ENCODE measurements at regions not wholly inside any gene's neighbourhood (a gene's known extent, or its start where the extent isn't known, plus 50 kb on each side); places are given as distances from the start of the nearest gene placed in this dataset.

DNA sequence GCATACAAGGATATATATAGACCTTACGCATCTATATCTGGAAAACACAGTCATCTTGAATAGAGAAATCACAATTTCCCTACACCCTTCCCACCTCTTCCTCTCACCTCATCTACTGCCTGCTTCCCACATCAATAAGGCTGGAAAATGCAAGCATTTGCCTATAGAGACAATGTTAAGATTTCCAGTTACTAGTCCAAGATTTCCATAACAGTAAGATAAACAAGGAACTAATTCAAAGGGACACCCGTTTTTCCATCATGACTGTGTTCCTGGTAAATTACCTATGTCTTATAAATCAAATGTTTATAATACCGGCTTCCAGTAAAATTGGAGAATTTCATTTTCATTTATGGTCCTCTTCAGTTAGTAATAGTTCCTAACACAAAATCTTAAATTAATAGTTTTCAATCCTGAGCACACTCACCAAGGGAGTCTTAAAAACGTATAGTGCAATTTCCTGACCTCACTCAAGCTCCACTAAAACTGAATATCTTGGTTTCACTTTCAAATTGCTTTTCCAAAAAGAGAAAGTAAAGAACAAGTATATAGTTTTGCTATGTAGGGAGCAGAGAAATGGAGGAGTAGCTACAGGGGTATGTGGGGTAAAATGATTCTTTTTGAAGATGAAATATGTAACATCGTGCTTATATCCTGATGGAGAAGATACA lies 398.7 kb downstream of the PLPP3 start:
- ATAC-seq, result no peak

DNA sequence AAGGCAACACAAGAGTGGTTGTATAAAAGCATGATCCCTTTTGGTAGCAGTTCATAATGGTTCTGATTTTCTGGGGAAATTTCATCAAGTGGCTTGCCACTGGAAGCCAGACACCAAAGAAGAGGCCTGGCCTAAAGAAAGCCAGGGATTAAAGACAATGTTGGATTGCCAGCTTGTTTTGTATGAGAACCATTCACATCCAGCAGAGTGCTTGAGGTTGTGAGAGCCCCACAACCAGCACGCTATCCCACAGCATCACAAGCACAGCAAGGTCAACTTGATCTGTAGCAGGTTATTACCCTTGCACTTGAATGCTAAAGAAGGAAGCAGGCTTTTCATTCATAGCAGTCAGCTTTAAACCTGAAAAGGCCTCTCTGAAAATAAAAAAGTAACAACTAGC lies 399.8 kb downstream of the PLPP3 start:
- no peak for ATAC-seq

DNA sequence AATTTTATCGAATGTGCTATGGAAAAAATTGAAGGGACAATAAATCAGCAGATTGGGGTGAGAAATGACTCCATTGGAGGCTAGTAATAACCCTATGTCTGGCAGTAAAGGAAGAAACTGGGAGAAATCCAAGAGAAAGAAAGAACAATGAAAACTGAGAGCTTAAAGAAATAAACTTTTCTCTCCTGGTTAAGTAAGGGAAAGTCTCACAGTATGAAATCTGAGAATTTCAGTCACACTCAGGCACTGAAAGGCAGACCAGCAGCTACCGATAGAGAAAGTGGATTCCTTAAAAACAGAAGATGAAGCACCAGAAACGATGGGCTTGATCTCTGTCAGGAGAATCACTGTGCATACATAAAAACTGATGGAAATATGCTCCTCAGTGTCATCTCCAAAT lies 404.2 kb downstream of the PLPP3 start:
- ATAC-seq, result no peak

DNA sequence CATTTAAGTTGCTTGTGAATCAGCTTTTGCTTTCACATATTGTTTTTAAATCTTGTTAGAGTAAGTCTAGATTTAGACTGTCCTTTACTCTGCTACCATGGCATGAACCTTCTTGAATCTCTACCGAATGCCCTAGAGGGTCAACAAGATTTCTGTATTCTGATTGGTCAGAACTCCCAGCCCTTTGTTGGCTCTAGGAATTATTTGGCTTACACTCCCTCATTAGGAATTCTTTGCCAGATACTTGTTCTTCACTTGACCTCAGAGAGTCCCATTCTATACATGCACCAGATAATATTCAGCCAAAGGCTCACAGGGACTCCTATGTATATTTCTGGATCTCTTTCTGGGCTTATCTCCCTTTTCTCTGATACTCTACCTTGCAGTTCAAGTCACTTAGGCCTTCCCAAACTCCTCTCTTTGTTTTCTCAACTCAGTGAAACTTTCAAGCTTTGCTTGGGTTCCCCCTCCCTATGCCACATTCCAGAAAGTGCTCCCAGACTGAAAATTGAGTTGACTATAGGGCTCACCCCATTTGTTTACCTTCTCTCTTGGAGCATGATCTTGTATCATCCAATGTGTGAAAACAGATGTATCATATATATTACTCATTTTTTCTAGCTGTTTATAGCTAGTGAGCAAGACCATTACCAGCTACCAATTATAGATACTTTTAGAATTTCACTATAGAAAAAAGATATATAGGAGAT lies 405.0 kb downstream of the PLPP3 start:
- ATAC-seq, result no peak

DNA sequence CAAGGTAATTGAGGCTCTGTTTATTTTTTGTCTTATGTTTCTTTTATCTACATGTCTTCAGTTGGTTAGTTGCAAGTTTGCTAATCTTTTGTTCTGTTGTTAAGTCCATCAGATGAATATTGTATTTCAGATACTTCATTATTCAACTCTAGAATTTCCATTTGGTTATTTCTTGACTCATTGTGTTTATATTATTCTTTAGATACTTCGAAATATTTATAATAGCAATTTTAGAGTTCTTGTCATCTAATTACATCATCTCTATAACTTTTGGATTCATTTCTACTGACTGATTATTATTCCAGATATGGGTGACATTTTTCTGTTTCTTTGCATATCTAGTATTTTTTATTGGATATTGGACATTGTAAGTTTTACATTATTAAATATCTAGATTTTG lies 405.6 kb downstream of the PLPP3 start:
- no peak for ATAC-seq

DNA sequence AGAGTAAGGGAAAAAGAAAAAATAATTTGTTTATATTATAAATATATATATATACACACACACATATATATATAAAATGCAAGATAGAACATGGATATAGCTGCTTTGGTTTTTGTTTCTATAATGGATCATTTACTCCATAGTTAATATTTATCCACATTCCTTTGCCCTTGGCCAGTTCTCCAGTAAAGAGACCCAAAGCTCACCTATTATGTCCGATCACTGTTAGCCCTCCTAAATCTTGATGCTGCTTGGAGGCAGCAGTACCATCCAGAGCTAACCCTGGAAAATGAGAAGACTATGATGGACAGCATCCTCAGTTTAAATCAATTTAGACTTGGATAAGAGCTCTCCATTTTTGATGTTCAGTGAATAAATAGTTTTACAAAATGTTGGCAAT lies 407.7 kb downstream of the PLPP3 start:
- ATAC-seq, result no peak

DNA sequence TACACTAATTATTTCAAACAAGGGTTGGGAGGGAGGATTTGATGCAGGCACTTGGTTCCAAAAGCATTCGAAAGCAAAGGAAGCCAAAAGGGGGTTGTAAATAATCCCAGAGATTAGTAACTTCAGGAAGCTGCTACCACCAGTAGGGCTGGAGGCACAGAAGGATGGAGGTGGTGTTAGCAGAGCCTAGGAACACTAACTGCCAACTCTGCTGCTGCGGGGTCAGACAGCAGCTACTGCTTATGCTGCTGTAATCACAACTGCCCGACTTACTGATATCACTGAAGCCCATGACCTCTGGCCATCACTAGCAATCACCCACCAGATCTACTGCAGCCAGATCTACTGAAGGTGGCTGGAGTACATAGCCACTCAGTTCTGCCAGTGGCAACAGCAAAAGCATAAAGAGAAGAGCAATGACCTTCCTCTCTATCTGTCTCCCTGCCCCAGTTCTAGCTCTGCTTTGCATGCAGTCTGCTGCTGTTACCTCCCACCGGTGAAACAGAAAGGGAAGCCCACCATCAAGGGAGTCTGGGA lies 408.5 kb downstream of the PLPP3 start:
- no peak for ATAC-seq

DNA sequence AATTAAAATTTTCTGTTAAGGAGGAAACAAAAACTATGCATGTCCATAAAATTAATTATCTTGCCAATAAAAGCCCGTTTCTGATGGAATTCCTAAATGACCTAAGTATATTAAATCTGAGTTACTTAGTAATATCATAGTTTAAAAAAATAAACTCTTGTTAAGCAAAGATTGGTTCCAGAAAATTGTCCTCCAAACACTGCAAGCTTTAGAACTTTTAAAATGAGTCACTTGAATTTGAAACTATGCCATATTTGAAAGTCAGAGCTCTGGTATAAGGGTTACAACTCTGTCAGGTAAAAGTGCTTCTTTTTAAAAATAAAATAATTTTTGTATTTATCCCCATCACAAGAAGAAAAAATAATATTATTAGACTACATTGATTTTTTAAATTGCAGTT lies 409.5 kb downstream of the PLPP3 start:
- ATAC-seq, result no peak

DNA sequence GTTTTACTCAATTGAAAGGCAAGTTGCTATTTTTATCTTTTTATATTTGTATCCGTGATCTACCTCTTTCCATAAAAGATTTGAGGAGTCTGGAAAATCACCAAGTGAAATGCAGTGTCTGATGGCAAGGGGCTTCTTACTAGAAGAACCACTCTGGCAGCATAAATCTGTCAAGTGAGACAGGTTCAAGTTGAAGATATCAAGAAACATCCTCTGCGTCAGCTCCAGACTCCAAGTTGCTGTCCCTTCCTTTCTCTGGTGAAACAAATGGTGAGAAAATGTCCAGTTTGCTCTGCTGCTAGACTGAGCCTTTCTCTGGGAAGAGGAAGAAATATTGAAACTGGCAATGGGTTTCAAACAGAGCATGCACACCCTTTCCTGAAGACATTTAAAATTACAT lies 411.2 kb downstream of the PLPP3 start:
- ATAC-seq, result no peak

DNA sequence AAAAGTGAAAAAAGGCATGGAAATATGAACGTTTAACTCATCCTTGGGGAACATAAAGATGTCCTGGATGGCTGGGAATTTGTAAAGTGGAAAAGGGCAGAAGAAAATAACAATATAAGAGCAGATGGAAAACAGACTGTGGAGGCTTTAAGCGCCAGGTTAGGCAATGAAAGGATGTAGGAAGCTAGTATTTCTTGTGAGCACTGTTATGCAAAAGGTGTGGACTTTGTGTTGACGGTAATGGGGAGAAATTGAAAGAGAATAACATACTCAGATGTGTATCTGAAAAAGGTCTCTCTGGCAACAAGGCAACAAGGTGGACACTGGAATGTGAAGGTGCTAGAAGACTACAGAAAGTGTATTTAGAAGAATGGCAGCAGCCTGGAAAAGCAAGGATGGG lies 411.8 kb downstream of the PLPP3 start:
- no peak for ATAC-seq

DNA sequence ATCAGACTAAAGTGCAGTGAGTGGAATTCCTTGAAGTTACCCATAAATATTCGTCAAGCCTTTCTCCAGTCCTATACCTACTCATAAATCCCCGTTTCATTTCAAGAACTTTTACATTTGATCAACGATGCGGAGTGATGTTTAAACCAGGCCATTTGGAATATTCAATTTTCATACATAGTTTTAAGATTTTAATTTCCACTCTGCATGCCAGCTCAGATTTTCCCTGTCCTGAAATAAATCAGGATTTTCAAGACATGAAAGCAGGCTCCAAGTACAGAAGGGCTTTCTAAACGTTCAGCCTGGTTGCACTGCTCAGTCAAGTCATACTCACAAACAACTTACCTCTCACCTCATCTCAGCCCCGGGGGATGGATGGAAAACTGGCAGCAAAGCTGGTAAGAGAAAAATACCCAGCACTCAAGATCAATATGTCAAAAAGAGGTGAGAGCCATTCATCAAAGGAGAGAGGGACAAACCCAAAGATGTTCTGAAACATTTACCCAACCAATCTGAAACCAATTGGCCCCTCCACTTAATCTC lies 418.5 kb downstream of the PLPP3 start:
- ATAC-seq, result no peak

DNA sequence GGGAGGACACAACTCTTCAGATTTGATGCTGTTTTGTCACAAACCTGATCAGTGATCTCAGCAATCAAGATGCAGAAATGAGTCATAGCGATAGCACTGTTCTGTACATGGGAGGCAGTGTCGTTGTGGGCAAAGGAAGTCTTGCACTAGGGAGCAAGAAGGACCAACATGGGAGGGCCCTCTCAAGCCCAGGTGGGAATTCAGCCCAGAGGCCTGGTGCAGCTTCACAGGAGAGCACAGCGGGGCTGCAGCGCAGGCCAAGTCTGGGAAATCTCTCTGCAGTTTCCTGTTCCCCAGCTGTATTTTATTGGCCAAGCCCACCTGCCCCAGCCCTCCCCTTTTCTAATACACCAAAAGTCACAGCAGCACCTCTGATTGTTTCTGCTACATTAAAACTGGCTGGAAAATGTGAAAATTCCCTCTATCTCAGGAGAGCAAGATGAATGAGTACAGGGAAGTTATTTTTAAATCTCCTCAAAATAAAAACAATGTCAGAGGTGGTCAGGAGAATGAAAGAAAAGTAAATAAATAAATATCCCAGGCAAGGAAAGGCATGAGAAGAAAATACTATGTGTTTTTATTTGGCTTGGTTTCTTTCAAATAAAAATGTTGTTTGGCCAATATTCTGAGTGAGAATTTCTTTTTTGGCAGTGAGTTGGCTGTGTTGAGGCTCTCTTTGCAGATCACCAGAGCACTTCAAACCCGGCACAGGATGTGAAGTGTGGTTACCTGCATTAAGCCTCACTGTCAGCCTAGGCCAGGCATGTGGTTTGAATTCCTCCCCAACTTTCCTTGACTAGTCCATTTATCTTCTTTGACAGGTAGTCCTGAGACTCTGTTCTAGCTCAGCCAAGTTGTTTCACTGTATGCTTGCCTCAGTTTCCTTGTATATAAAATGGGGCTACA lies 422.1 kb downstream of the PLPP3 start:
- no peak for ATAC-seq

DNA sequence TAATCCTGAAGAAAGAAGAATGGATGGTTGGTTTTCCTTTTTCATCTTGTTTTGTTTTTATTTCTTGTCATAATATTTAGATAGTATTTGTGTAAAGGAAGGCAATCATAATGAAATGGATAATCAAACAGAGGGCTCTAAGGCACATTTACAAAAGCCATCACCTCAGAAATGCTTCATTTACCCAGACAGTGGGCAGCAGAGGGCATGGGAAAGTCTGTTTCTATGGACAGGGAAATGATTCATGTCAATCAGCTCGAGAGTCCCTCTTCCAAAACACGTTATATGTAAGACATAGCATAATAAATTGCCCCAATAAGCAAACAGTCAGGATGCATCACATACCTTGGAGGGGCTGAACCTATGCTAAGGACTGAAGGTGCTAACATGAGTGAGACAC lies 426.1 kb downstream of the PLPP3 start:
- no peak for ATAC-seq

DNA sequence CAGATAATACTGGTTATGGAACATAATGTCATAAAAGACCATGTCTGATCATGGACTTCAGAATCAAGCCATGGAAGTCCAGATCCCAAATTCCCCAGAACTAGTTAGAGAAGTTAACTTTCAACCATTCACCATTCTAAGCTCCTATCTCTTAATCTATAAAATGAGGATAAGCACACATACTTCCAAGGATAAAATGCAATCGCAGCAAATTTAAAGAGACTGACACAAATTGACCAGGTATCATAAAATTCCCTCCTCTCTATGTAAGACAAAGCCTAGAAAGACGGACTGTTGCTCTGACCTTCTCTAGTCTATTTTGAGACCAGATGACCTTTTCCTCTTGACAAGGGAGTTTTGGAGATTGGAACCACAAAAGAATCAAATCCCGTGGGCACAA lies 426.7 kb downstream of the PLPP3 start:
- ATAC-seq, result no peak

DNA sequence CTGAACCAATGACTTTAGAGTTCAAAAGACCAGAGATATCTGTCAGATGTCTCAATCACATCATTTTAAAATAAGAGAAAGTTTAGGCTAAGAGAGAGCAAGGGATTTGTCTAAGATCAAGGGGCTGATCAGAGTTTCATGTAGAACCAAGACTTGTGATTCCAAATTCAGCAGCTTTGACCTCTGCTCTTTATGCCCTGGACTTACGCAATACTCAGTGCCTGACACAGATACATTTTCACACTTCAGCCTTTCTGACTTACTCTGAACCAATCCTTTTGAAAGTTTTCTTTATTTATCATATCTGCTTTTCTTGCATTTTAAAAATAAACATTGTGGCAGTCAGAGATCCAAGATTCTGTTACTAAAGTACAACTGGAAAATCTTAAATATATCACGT lies 428.0 kb downstream of the PLPP3 start:
- no peak for ATAC-seq

DNA sequence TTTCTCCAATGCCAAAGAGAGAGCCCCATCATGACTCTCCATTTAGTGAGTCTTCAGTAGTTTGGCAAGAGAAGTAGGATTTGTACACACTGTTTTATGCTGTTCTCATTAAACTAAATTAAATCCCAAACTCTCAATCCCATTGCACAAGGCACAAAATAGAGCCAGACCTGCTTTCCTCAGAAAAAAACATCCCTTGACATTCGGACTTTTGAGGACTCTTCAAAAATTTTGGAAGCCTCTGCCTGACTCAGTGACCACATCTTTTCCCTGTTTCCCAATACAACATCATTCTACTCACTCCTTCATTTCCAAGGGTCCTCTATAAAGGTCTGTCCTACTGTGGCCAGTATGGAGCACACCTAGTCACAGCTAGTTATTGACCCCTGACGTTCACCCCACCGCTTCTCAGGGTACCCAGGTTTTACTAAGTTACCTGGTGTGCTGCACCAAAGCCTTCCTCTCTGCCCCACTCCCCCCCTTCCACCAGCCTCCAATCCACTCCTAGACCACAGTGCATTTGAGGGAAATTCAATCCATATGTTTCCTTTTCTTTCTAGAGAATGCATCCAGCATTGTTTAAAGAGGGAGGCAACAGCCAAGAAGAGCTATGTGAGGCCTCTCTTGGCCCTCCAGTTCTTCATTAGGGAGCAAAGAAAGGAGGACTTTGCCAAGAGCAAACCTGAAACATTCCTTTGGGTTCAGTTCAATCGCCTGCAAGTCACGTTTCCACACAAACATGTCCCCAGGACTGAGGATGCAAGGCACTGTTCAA lies 428.7 kb downstream of the PLPP3 start:
- ATAC-seq, result no peak

DNA sequence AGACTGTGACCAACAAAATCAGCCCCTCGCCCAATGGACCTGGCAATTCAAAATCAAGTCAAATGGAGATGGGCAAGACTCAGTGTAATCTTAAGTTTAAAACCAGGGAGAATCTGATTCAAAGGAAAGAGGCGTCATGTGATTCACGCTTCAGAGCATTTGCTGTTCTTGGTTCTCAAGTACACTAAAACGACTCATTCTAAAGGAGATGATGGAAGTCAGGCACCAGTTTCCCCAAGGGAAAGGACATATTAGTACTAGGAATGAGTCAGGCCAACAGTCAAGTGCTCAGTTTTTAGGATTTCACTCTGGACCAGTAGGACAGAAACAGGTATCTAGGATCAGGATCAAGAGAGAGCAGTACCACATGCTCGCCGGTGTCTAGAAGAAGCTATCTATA lies 429.6 kb downstream of the PLPP3 start:
- ATAC-seq, result no peak

DNA sequence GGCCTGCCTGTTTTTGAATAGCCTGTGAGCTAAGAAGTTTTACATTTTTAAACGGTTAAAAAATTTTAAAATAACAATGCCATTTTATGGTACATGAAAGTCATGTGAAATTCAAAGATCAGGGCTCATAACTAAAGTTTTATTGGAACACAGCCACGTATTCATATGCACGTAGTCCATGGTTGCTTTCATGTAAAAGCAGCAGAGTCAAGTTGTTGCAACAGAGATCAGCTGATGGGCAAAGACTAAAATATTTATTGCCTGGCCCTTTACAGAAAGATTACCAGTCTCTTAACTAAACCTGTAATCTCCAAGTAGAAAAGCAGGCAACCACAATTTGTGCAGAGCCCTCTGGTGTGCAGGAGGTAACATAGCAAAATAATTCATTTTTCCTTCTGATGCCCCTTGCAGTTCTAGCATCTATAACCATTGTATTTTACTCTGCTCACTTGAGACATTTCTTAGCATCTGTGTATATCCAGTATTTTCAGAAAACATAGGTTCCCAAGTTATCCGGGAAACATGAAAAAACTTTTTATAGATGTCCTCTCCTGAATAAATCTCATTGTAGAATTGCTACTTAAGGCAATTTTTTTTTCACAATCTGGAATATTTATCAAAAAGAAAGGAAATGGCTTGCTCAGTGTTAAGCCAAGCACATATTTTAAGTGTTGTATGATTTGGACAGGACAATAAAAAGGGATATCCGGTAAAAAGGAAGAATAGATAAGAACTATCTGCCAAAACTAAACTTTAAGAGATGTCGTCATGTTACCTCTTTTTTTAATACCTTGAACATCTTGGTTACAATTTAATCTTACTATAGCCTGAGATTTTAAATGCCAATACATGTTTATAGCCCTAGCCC lies 430.8 kb downstream of the PLPP3 start:
- no peak for ATAC-seq

DNA sequence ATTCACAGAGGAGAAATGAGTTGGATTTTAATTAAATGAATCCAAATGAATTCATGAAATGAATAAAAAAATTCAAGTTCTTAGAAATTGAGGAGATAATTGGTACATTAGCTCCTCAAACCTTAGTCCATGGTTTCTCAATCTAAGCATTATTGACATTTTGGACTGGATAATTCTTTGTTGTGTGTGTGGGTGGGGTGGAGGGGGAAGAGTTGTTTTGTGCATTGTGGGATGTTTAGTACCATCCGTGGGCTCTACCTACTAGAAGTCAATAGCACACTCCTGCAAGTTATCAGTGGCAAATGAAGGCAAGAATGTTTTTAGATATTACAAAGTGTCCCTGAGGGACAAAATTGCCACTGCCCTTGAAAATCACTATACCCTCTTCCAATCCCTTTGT lies 431.9 kb downstream of the PLPP3 start:
- no peak for ATAC-seq

DNA sequence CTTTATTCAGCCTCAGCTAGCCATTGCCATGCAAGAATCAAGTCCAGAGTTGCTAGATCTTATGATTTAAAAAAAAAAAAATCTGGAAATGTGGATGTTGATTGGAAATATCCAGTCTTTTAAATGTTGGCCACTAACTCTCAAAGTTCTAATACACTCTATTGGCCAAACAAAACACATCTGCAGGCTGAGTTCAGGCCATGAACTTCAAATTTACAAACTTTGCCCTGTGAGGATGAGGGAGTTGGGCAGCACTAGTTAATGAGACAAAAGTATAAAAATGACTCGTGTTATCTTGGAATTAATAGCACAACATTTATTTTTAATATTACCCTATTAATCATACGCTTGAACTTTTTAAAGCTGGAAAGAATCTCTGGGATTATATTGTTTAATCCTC lies 432.3 kb downstream of the PLPP3 start:
- no peak for ATAC-seq

DNA sequence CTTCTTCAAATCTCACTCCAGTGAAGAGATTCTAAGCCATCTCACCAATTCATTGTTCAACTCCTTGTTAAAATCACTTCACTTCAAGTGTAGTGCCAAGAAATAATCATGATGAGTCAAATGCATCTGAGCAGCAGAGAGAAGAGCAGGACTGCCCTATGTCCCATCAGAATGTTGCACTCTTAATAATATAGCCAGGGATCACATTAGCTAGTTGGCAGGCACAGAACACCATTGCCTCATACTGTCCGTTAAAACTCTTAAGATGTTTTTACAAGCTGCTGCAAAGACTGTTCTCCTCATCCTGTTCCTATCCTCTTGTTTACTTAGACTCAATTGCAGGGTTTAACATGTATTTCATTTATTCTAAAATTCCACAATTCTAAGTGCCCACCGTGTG lies 432.9 kb downstream of the PLPP3 start:
- ATAC-seq, result no peak
